HepG2 (cell line): ENCODE measurements at regions not wholly inside any gene's neighbourhood (a gene's known extent, or its start where the extent isn't known, plus 50 kb on each side); places are given as distances from the start of the nearest gene placed in this dataset.

ENCODE experiments used
- AGO1 ChIP-seq: fragments of 200-400 bp; formaldehyde crosslinking; IDR thresholded peaks from 2 replicates; pipeline ENCODE4 v1.6.1; 2017; ENCODE audit warnings: mild to moderate bottlenecking, low read depth, low read length, moderate library complexity; ENCODE audit not compliant: poor library complexity, severe bottlenecking
- ATF5 ChIP-seq: sonication (generic); formaldehyde crosslinking; IDR thresholded peaks from 2 replicates; pipeline ENCODE4 v1.4.0; 2020; ENCODE audit warnings: mild to moderate bottlenecking, low read depth, missing genetic modification reagents
- ATRX ChIP-seq: sonication (generic); formaldehyde crosslinking; IDR thresholded peaks from 2 replicates; pipeline ENCODE4 v1.4.0; 2020; ENCODE audit warnings: missing genetic modification reagents, borderline replicate concordance
- ETV6 ChIP-seq: sonication (generic); formaldehyde crosslinking; conservative IDR thresholded peaks from 2 replicates; pipeline ENCODE4 v1.4.0; 2020; ENCODE audit warnings: missing genetic modification reagents
- JDP2 ChIP-seq: sonication (generic); formaldehyde crosslinking; IDR thresholded peaks from 2 replicates; pipeline ENCODE4 v1.8.1; 2022; ENCODE audit warnings: missing genetic modification reagents, borderline replicate concordance
- MBNL3 ChIP-seq: fragments of 250-450 bp; sonication (Bioruptor Pico); conservative IDR thresholded peaks from 2 replicates; pipeline ENCODE4 v1.8.0; 2022; ENCODE audit warnings: mild to moderate bottlenecking, inconsistent platforms
- NONO ChIP-seq, 2 experiments: fragments of 450-650 bp in 1 of 2; sonication (generic) in 1 of 2; formaldehyde crosslinking in 1 of 2; IDR thresholded peaks in 1 of 2; conservative IDR thresholded peaks in 1 of 2; 2 replicates each; pipeline versions ENCODE4 v1.6.1 to v1.8.0; 2017 to 2022; ENCODE audit warnings: mild to moderate bottlenecking in 1 of 2, missing genetic modification reagents in 1 of 2, moderate library complexity in 1 of 2
- PHF21A ChIP-seq: sonication (generic); formaldehyde crosslinking; IDR thresholded peaks from 2 replicates; pipeline ENCODE4 v1.5.0; 2020; ENCODE audit warnings: mild to moderate bottlenecking, missing genetic modification reagents
- TAF1 ChIP-seq: sonication (generic); formaldehyde crosslinking; IDR thresholded peaks from 2 replicates; pipeline ENCODE4 v1.4.0; 2020; ENCODE audit warnings: missing genetic modification reagents
- TRIM24 ChIP-seq: sonication (generic); formaldehyde crosslinking; IDR thresholded peaks from 2 replicates; pipeline ENCODE4 v1.8.0; 2022; ENCODE audit warnings: mild to moderate bottlenecking, missing genetic modification reagents
- ZBTB8A ChIP-seq: sonication (generic); formaldehyde crosslinking; IDR thresholded peaks from 2 replicates; pipeline ENCODE4 v1.4.0; 2020; ENCODE audit warnings: mild to moderate bottlenecking, low read depth, missing genetic modification reagents, borderline replicate concordance
- ZNF281 ChIP-seq: sonication (generic); formaldehyde crosslinking; IDR thresholded peaks from 2 replicates; pipeline ENCODE4 v1.4.0; 2020; ENCODE audit warnings: missing genetic modification reagents, borderline replicate concordance
- ZNF550 ChIP-seq: sonication (generic); formaldehyde crosslinking; IDR thresholded peaks from 2 replicates; pipeline ENCODE4 v1.4.0; 2020; ENCODE audit warnings: mild to moderate bottlenecking, missing genetic modification reagents, borderline replicate concordance
- ZNF563 ChIP-seq: sonication (generic); formaldehyde crosslinking; IDR thresholded peaks from 2 replicates; pipeline ENCODE4 v1.8.0; 2022; ENCODE audit warnings: mild to moderate bottlenecking, moderate library complexity, missing genetic modification reagents
- ZNF652 ChIP-seq: IDR thresholded peaks from 2 replicates; pipeline ENCODE4 v1.6.1; 2016; ENCODE audit warnings: low read depth, borderline replicate concordance
- ZNF788 ChIP-seq: sonication (generic); formaldehyde crosslinking; IDR thresholded peaks from 2 replicates; pipeline ENCODE4 v1.5.0; 2020; ENCODE audit warnings: mild to moderate bottlenecking, missing genetic modification reagents, borderline replicate concordance
- TF ChIP-seq, protein P1 (sequence below): sonication (generic); formaldehyde crosslinking; IDR thresholded peaks from 2 replicates; pipeline ENCODE4 v1.5.1; 2020; ENCODE audit warnings: mild to moderate bottlenecking, missing genetic modification reagents
- TF ChIP-seq, protein P2 (sequence below): IDR thresholded peaks from 2 replicates; pipeline ENCODE4 v1.6.1; 2012; ENCODE audit warnings: low read length, improper control_type of control experiment

- TF ChIP-seq ATF5 (CRISPR knock-in tag) (no peak), ZNF563 (CRISPR knock-in tag) (no peak; the same call in 1 of the 2 replicates), ATRX (CRISPR knock-in tag) (no peak), ZNF652 (CRISPR knock-in tag) (no peak), TRIM24 (CRISPR knock-in tag) (no peak), ZBTB8A (no peak), AGO1 (peak; percentile 82), ZNF550 (CRISPR knock-in tag) (no peak; the same call in 1 of the 2 replicates), ZNF788 (CRISPR knock-in tag) (0 out of 2 replicates have a peak, but pooled peaks have one; percentile 28), ETV6 (CRISPR knock-in tag) (no peak; the same call in 1 of the 2 replicates), NONO (IDR thresholded peaks at IDR 0.05) (no peak), NONO (CRISPR knock-in tag; conservative IDR thresholded peaks at IDR 0.05) (peak; percentile 48; the same call in 1 of the 2 replicates), JDP2 (CRISPR knock-in tag) (no peak; the same call in 1 of the 2 replicates), TAF1 (CRISPR knock-in tag) (peak; percentile 86), PHF21A (CRISPR knock-in tag) (peak; percentile 49), ZNF281 (CRISPR knock-in tag) (peak; percentile 72; the same call in 1 of the 2 replicates), MBNL3 (no peak)
- TF ChIP-seq, protein P1, sequence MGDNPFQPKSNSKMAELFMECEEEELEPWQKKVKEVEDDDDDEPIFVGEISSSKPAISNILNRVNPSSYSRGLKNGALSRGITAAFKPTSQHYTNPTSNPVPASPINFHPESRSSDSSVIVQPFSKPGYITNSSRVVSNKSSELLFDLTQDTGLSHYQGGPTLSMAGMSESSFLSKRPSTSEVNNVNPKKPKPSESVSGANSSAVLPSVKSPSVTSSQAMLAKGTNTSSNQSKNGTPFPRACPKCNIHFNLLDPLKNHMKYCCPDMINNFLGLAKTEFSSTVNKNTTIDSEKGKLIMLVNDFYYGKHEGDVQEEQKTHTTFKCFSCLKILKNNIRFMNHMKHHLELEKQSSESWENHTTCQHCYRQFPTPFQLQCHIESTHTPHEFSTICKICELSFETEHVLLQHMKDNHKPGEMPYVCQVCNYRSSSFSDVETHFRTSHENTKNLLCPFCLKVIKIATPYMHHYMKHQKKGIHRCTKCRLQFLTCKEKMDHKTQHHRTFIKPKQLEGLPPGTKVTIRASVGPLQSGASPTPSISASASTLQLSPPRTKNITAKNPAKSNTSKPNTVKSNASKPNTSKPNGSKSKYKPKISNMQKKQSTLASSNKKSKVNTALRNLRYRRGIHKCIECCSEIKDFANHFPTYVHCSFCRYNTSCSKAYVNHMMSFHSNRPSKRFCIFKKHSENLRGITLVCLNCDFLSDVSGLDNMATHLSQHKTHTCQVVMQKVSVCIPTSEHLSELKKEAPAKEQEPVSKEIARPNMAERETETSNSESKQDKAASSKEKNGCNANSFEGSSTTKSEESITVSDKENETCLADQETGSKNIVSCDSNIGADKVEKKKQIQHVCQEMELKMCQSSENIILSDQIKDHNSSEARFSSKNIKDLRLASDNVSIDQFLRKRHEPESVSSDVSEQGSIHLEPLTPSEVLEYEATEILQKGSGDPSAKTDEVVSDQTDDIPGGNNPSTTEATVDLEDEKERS (CRISPR knock-in tag) = peak; percentile 98
- TF ChIP-seq, protein P2, sequence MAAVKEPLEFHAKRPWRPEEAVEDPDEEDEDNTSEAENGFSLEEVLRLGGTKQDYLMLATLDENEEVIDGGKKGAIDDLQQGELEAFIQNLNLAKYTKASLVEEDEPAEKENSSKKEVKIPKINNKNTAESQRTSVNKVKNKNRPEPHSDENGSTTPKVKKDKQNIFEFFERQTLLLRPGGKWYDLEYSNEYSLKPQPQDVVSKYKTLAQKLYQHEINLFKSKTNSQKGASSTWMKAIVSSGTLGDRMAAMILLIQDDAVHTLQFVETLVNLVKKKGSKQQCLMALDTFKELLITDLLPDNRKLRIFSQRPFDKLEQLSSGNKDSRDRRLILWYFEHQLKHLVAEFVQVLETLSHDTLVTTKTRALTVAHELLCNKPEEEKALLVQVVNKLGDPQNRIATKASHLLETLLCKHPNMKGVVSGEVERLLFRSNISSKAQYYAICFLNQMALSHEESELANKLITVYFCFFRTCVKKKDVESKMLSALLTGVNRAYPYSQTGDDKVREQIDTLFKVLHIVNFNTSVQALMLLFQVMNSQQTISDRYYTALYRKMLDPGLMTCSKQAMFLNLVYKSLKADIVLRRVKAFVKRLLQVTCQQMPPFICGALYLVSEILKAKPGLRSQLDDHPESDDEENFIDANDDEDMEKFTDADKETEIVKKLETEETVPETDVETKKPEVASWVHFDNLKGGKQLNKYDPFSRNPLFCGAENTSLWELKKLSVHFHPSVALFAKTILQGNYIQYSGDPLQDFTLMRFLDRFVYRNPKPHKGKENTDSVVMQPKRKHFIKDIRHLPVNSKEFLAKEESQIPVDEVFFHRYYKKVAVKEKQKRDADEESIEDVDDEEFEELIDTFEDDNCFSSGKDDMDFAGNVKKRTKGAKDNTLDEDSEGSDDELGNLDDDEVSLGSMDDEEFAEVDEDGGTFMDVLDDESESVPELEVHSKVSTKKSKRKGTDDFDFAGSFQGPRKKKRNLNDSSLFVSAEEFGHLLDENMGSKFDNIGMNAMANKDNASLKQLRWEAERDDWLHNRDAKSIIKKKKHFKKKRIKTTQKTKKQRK = no peak
These were observed 110.8 kb upstream of the OTOS start (continued) for GRCh38 chr2:240250985-240251847.
